NCI-H446 treated with DMSO at 0.1 percent for 48 hours (cell line): ENCODE measurements at regions not wholly inside any gene's neighbourhood (a gene's known extent, or its start where the extent isn't known, plus 50 kb on each side); places are given as distances from the start of the nearest gene placed in this dataset.

Experiments
- DNase-seq: peaks from one replicate; lab custom pipeline; 2025; lab: John Stamatoyannopoulos, UW

- DNase-seq = no peak
Observed at GRCh38 chr2:47236503-47237215, 60.3 kb upstream of the CALM2 start.

- DNase-seq = no peak
Observed at GRCh38 chr2:47235132-47235531, 58.8 kb upstream of the CALM2 start.

GRCh38 chr2:47234456-47234855 is 58.1 kb upstream of the CALM2 start:
- no peak for DNase-seq

- no peak for DNase-seq
Observed at GRCh38 chr2:47232738-47233415, 56.6 kb upstream of the CALM2 start.

- no peak for DNase-seq
Observed at GRCh38 chr2:47230418-47230817, 54.1 kb upstream of the CALM2 start.

- no peak for DNase-seq
Observed at GRCh38 chr2:47227532-47228279, 51.4 kb upstream of the CALM2 start.

- DNase-seq = no peak
Observed at GRCh38 chr2:47226923-47227220, 50.6 kb upstream of the CALM2 start.

- DNase-seq = peak; percentile 29
Observed at GRCh38 chr2:47226132-47226922, 50.0 kb upstream of the CALM2 start.
